ENCODE measurements at regions not wholly inside any gene's neighbourhood (a gene's known extent, or its start where the extent isn't known, plus 50 kb on each side); places are given as distances from the start of the nearest gene placed in this dataset.

- no peak for TF ChIP-seq EZH2phosphoT487 (IDR thresholded peaks at IDR 0.05; ENCODE audit: borderline replicate concordance)
- no peak for TF ChIP-seq POLR2A (IDR thresholded peaks at IDR 0.05; ENCODE audit: borderline replicate concordance, extremely low read depth, insufficient read depth, insufficient read length)
- no peak for TF ChIP-seq CTCF (IDR thresholded peaks at IDR 0.05 in 2 of 3, conservative IDR thresholded peaks at IDR 0.05 in 1 of 3; ENCODE audit: borderline replicate concordance in 1 of 3, insufficient read depth in 1 of 3, low read depth in 2 of 3, low read length in 2 of 3)
- TF ChIP-seq MAX (IDR thresholded peaks at IDR 0.05), result no peak
- TF ChIP-seq ATF3 (IDR thresholded peaks at IDR 0.05), result no peak
- TF ChIP-seq REST (IDR thresholded peaks at IDR 0.05; ENCODE audit: low read depth), result no peak
Observed at GRCh38 chr15:36449662-36450145, 129.7 kb upstream of the CDIN1 start.

All from HCT116 (cell line).